Left colon (tissue), 2 donors: ENCODE measurements at regions not wholly inside any gene's neighbourhood (a gene's known extent, or its start where the extent isn't known, plus 50 kb on each side); places are given as distances from the start of the nearest gene placed in this dataset.

Experiments
- ATAC-seq: fragments of 200-7000 bp; cut with Tn5 transposase; one replicate; pipeline ENCODE4 v1.9.1; 2020; ENCODE audit warnings: mild to moderate bottlenecking, moderate library complexity
- DNase-seq, 2 donors: peaks; one replicate each; pipeline ENCODE4 v3.0.0-alpha.2; 2020
- intact Hi-C, 2 donors: fragments of 100-400 bp; cut with DNase I in 1 of 2; cut with micrococcal nuclease in 1 of 2; formaldehyde crosslinking; loops; one replicate each; pipeline versions ENCODE4 v1.11.2 to v1.14.0; 2022; cut with DNase I, micrococcal nuclease
- donor health status: DM: no; HTN: no; CAD: no.
- donor health status: DM: yes; HTN: yes; CAD: no.

GRCh38 chr2:208545403-208546042 is 138.9 kb downstream of the PTH2R start:
- DNase-seq: peak in 1 of 2 donors; percentile 26
- peak; percentile 75 for ATAC-seq
- intact Hi-C loops: no loop called here

DNA sequence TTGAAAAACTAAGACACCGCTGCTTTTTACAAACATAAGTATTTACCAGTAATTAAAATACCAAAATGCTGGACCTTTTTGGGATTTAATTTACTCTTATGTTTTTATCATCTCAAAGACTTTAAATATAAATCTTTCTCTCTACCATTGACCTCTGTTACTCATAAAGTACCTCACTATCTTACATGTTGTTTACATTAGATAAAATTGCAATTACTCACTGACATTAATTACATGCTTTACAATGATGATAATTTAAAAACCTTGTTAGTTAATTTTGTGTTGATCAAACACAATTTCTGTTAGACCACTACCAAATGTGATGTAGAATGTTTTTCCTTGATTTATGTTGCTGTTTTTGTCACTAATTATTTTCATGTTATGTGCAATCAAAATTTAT is 139.5 kb downstream of the PTH2R start:
- intact Hi-C loops: no loop called here
- no peak for DNase-seq
- peak; percentile 35 for ATAC-seq

GRCh38 chr2:208546860-208547650 is 140.5 kb downstream of the PTH2R start:
- ATAC-seq: peak; percentile 85
- DNase-seq: no peak
- intact Hi-C loops: no loop called here

- no peak for ATAC-seq
- intact Hi-C loops: no loop called here
- DNase-seq: no peak
Measured at GRCh38 chr2:208548700-208549099, 142.1 kb downstream of the PTH2R start.

DNA sequence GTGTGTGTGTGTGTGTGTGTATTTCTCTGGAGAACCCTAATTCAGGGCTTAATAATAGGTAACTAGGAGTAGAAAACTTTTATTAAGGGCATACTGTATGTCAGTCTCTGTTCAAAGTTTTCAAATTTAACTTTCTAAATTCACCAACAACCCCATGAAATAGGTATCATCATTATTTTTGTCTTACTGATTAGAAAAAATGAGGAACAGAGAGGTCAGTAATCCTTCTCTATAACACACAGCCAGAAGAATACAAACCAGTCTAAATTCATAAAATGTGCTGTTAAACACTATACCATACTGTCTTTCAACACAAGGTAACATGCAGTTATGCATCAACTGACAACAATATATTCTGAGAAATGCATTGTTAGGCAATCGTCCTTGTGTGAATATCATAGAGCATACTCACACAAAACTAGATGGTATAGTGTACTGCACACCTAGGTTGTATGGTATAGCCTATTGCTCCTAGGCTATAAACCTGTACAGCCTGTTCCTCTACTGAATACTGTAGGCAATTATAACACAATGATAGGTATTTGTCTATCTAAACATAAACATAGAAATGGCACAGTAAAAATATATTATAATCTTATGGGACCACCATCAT is 143.1 kb downstream of the PTH2R start:
- peak; percentile 65 for ATAC-seq
- DNase-seq: no peak
- intact Hi-C loops: no loop called here

DNA sequence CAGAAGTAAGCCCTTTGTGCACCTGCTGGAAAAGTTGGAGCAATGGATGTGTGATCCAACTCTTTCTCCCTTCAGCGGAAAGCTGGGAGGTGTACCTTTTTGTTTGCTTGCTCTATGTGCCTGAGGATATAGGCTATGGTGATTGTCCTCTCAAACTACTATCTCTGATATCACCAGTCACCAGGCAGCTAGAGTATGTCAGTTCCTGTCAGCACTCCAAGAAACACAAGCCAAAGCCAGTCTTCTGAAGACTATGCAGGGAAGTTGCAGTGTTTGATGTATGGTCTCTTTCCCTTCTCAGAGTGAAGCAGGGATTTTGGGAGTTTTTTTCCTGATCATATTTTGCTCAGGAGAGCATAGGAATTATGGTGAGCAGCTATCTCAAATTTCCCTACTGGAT is 146.4 kb downstream of the PTH2R start:
- no peak for ATAC-seq

DNA sequence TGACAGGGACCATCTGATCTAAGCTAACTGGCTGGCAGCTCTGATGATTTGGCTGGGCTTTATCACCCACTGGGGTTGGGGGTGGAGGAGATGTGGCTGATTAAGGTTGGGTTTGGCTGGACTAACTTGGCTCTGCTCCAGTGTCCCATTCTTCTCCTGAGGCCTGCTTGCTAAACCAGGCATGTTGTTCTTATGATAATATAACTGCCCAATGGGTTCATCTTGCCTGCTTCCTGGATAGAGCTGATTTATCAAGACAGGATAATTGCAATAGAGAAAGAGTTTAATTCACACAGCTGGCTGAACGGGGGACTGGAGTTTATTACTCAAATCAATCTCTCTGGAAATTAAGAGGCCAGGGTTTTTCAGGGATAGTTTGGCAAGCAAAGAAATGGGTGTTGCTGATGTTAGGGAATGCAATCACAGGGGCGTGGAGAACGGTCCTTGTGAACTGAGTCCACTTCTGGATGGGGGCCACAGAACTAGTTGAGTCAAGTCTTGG is 150.4 kb downstream of the PTH2R start:
- intact Hi-C loops: no loop called here
- DNase-seq: no peak
- ATAC-seq: no peak

More for the DNA sequence above, 146.4 kb downstream of the PTH2R start:
- DNase-seq: no peak
- intact Hi-C loops: no loop called here

- peak; percentile 93 for ATAC-seq
- no peak for DNase-seq
- intact Hi-C loops: no loop called here
Measured at GRCh38 chr2:208565690-208566416, 159.3 kb downstream of the PTH2R start.

DNA sequence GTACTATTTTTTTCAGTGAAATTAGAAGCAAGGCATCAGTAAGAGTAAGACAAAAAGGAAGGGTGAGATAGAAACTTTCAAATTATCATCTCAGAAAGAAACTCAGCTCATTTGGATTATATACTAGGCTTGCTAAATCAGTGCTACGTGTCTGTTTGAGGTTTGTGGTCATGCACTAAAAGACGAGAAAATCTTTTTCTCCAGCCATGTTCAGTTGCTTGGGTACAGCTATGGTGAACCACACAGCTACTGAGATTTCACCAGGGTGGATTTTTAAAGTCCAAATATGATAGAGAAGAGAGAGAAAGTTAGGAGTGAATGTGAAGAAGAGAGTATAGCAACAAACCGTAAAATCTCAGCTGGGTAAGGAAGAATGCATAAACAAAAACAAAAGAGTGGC is 161.6 kb downstream of the PTH2R start:
- no peak for ATAC-seq
- no peak for DNase-seq
- intact Hi-C loops: no loop called here

DNA sequence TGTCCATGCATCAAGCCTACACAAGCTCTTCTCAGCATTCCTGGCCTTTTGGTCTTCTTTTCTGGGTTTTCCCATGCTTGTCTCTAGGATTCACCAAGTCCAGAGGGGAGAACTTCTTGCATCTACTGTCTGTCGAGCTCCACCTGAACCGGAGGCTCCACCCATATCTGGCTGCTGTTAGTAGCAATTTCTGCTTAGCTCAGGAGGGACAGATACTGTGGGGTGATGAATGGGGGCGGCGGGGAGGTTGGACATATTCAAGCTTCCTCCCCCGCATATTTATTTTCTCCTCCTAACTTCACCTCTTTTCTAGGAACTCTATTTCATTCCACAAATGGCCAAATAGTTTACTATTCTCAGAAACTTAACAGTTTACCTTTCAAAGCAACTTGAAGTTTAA is 163.5 kb downstream of the PTH2R start:
- intact Hi-C loops: no loop called here
- no peak for DNase-seq
- no peak for ATAC-seq

GRCh38 chr2:208570851-208571763 is 164.5 kb downstream of the PTH2R start:
- DNase-seq (no peak), ATAC-seq (peak; percentile 50)
- intact Hi-C loops: no loop called here

GRCh38 chr2:208571764-208572131 is 165.2 kb downstream of the PTH2R start:
- DNase-seq (no peak), ATAC-seq (no peak)
- intact Hi-C loops: no loop called here

- intact Hi-C loops: no loop called here
Measured at GRCh38 chr2:208573569-208573968, 167.0 kb downstream of the PTH2R start.

GRCh38 chr2:208579678-208580077 is 173.1 kb downstream of the PTH2R start:
- ATAC-seq (no peak), DNase-seq (no peak)
- intact Hi-C loops: no loop called here

More at GRCh38 chr2:208573569-208573968, 167.0 kb downstream of the PTH2R start:
- peak in 1 of 2 donors; percentile 17 for DNase-seq
- ATAC-seq: peak; percentile 92

DNA sequence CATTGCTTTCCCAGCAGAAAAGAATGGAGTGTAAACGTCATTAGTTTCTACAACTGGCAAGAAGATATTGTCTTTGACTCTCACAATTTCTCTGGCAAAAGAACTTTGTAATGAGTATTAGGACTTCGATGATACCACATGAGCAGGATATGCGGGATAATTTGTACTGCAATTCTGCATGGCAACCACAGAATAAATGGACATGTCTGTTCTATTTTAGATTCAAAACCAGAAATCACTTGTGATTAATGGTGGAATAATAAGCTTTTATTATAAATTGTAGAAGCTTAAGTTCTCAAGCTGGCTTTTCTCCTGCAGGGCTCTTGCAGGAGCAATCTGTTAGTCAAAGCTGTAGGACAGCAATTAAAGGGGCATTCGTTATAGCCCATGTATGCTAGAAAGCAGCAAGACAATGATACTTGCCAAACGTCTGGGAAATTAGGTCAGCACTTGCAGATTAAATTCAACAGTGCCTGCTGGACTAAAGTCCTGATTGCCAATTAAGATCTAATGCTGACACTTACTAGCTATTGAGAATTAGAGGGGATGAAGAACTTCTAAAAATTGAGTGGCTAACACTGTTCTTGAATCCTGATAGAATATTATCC is 177.9 kb downstream of the PTH2R start:
- ATAC-seq (no peak), DNase-seq (no peak)

GRCh38 chr2:208586516-208586915 is 179.9 kb downstream of the PTH2R start:
- intact Hi-C loops: no loop called here
- DNase-seq (no peak), ATAC-seq (no peak)

More for the DNA sequence above, 177.9 kb downstream of the PTH2R start:
- intact Hi-C loops: no loop called here

DNA sequence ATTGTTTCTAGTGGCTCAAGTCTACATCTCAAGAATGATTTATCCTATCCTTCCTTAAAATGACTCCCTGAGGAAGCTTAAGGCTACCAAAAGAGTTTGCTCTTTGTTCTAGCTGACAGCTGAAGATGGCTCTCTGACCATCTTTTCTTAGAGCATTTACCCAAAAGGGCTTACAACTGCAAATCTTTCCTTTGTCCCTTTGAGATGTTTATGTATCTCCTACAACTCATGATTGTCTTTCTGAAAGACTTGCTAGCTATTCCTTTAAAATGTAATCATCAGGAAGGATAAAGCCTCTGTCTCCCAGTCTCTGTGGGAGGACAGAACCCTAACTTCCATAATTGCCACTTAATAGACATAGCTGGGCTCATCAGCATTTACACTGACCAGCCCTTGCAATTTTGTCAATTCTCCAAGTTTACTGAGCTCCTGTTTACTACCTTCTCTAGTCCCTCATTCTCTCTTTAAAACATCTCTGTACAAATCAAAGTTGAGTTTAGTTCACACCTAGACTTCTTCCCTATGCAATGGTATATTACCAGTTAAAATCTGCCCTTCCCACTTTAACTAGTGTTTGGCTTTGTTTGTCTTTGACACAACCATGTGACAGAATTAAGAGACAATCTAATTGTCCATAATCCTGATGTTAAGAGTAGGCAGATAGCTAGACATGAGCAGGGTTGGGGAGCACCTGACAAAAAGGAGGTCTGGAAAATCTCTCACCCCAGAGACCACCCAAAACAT is 188.2 kb downstream of the PTH2R start:
- peak; percentile 63 for ATAC-seq
- no peak for DNase-seq
- intact Hi-C loops: no loop called here
